PC-9 (cell line): ENCODE measurements at regions not wholly inside any gene's neighbourhood (a gene's known extent, or its start where the extent isn't known, plus 50 kb on each side); places are given as distances from the start of the nearest gene placed in this dataset.

Source experiments
- BruUV-seq: library from RNA; stranded (reverse); fragments of 400-500 nt; replicated peaks from 2 replicates; lab custom pipeline; 2021; lab: Mats Ljungman, UMichigan
- CTCF ChIA-PET: fragments of 300-600 bp; sonication (Branson Sonifier 250); formaldehyde crosslinking; loops from one replicate; lab custom pipeline; 2022; ENCODE audit warnings: antibody characterized with exemption; lab: Charles Lee
- POLR2A ChIA-PET: fragments of 300-600 bp; sonication (Branson Sonifier 250); formaldehyde crosslinking; loops from one replicate; lab custom pipeline; 2022; ENCODE audit warnings: antibody characterized with exemption; ENCODE audit not compliant: unreplicated experiment; lab: Charles Lee
- DNase-seq, 2 experiments: peaks; one replicate each; pipeline versions ENCODE4 v3.0.0 to v3.0.0-alpha.2; 2015 to 2022; ENCODE audit warnings: mixed read lengths in 1 of 2
- H2AFZ ChIP-seq: fragments of 200-600 bp; sonication (generic); 2 replicates; pipeline ENCODE4 v1.8.1; 2017; ENCODE audit warnings: antibody characterized with exemption
- H3F3A ChIP-seq: fragments of 200-600 bp; sonication (generic); 2 replicates; pipeline ENCODE4 v1.8.1; 2017; ENCODE audit warnings: antibody characterized with exemption, mild to moderate bottlenecking, low read depth; ENCODE audit not compliant: insufficient read depth
- H3K27ac ChIP-seq: fragments of 200-600 bp; sonication (generic); 2 replicates; pipeline ENCODE4 v1.6.1; 2016; ENCODE audit warnings: mixed run types
- H3K27me3 ChIP-seq: fragments of 200-600 bp; sonication (generic); 2 replicates; pipeline ENCODE4 v1.6.1; 2016; ENCODE audit warnings: low read depth, mixed run types; ENCODE audit not compliant: insufficient read depth
- H3K36me3 ChIP-seq: fragments of 200-600 bp; sonication (generic); 2 replicates; pipeline ENCODE4 v1.6.1; 2016; ENCODE audit warnings: low read depth, mixed run types
- H3K4me1 ChIP-seq: fragments of 200-600 bp; sonication (generic); replicated peaks from 2 replicates; pipeline ENCODE4 v1.6.1; 2016; ENCODE audit warnings: mixed run types; ENCODE audit not compliant: insufficient read depth
- H3K4me2 ChIP-seq: fragments of 200-600 bp; sonication (generic); 2 replicates; pipeline ENCODE4 v1.6.1; 2017; ENCODE audit warnings: mixed run types
- H3K4me3 ChIP-seq: fragments of 200-600 bp; sonication (generic); 2 replicates; pipeline ENCODE4 v1.6.1; 2016; ENCODE audit warnings: mixed run types
- H3K79me2 ChIP-seq: fragments of 200-600 bp; sonication (generic); 2 replicates; pipeline ENCODE4 v1.6.1; 2017; ENCODE audit warnings: low read depth, mixed run types
- H3K9me2 ChIP-seq: fragments of 200-600 bp; sonication (generic); 2 replicates; pipeline ENCODE4 v1.8.1; 2017; ENCODE audit warnings: mild to moderate bottlenecking; ENCODE audit not compliant: insufficient read depth
- H3K9me3 ChIP-seq: fragments of 200-600 bp; sonication (generic); 2 replicates; pipeline ENCODE4 v1.8.1; 2016; ENCODE audit warnings: low read depth; ENCODE audit not compliant: insufficient read depth
- H4K20me1 ChIP-seq: fragments of 200-600 bp; sonication (generic); 2 replicates; pipeline ENCODE4 v1.8.1; 2017; ENCODE audit not compliant: insufficient read depth
- CTCF ChIP-seq: fragments of 200-600 bp; sonication (generic); conservative IDR thresholded peaks from 2 replicates; pipeline ENCODE4 v1.6.1; 2017; ENCODE audit warnings: mixed run types, antibody characterized with exemption, mild to moderate bottlenecking, moderate library complexity
- EZH2 ChIP-seq: fragments of 200-600 bp; sonication (generic); IDR thresholded peaks from 2 replicates; pipeline ENCODE4 v1.8.0; 2017; ENCODE audit warnings: antibody characterized with exemption, low read depth
- intact Hi-C: fragments of 100-400 bp; cut with micrococcal nuclease; formaldehyde crosslinking; loops from one replicate; pipeline ENCODE4 v1.10.0; 2022; ENCODE audit not compliant: unreplicated experiment

- no peak for DNase-seq
Measured at GRCh38 chr4:110751986-110752385, 129.1 kb upstream of the PITX2 start.

GRCh38 chr4:110753466-110753865, 130.6 kb upstream of the PITX2 start:
- no TSS peak for BruUV-seq
- Histone ChIP-seq H3K4me1 (no peaks in the 10 kb centered on the region), H3K4me2 (no peak overlapping the region), H3K9me2 (no peaks in the 10 kb centered on the region), H3K36me3 (no peaks in the 10 kb centered on the region), H3K27ac (no peak overlapping the region), H3K9me3 (no peaks in the 10 kb centered on the region), H3F3A (no peaks in the 10 kb centered on the region), H3K27me3 (no peaks in the 10 kb centered on the region), H3K4me3 (no peak overlapping the region), H3K79me2 (no peaks in the 10 kb centered on the region), H2AFZ (no peak overlapping the region), H4K20me1 (no peaks in the 10 kb centered on the region)
- CTCF ChIA-PET, result no interaction called here
- POLR2A ChIA-PET, result no interaction called here
- intact Hi-C loops, result no loop called here
- TF ChIP-seq EZH2 (no peak), CTCF (no peak)
- DNase-seq, result no peak

More at GRCh38 chr4:110751986-110752385, 129.1 kb upstream of the PITX2 start:
- H2AFZ ChIP-seq, result no peak overlapping the region
- H4K20me1 ChIP-seq, result no peaks in the 10 kb centered on the region
- H3K9me2 ChIP-seq, result no peaks in the 10 kb centered on the region
- H3F3A ChIP-seq, result no peaks in the 10 kb centered on the region
- H3K4me2 ChIP-seq, result no peak overlapping the region
- H3K79me2 ChIP-seq, result no peaks in the 10 kb centered on the region
- no peaks in the 10 kb centered on the region for H3K27me3 ChIP-seq
- ChIA-PET POLR2A (no interaction called here), CTCF (no interaction called here)
- intact Hi-C loops, result no loop called here
- BruUV-seq, result no TSS peak
- no peak for TF ChIP-seq EZH2
- no peak for TF ChIP-seq CTCF
- no peaks in the 10 kb centered on the region for H3K36me3 ChIP-seq
- no peaks in the 10 kb centered on the region for H3K9me3 ChIP-seq
- H3K27ac ChIP-seq, result no peak overlapping the region
- H3K4me3 ChIP-seq, result no peak overlapping the region
- no peaks in the 10 kb centered on the region for H3K4me1 ChIP-seq

GRCh38 chr4:110754716-110755115, 131.8 kb upstream of the PITX2 start:
- H3K9me3 ChIP-seq, result no peaks in the 10 kb centered on the region
- no peak overlapping the region for H3K4me2 ChIP-seq
- H3K9me2 ChIP-seq, result no peaks in the 10 kb centered on the region
- TF ChIP-seq CTCF (no peak), EZH2 (no peak)
- no TSS peak for BruUV-seq
- H3K4me3 ChIP-seq, result no peak overlapping the region
- no peak overlapping the region for H2AFZ ChIP-seq
- no peak for DNase-seq
- POLR2A ChIA-PET, result no interaction called here
- CTCF ChIA-PET, result interaction anchor here (0.7 kb wide), 1 partner anchor 530 kb away, joined by 3 read pairs; no protein-coding TSS in a partner anchor
- H3K27ac ChIP-seq, result no peak overlapping the region
- H3K4me1 ChIP-seq, result no peaks in the 10 kb centered on the region
- H3K79me2 ChIP-seq, result no peaks in the 10 kb centered on the region
- no peaks in the 10 kb centered on the region for H3K36me3 ChIP-seq
- intact Hi-C loops, result no loop called here
- H4K20me1 ChIP-seq, result no peaks in the 10 kb centered on the region
- no peaks in the 10 kb centered on the region for H3K27me3 ChIP-seq
- no peaks in the 10 kb centered on the region for H3F3A ChIP-seq
